GM18499 (cell line): ENCODE measurements at regions not wholly inside any gene's neighbourhood (a gene's known extent, or its start where the extent isn't known, plus 50 kb on each side); places are given as distances from the start of the nearest gene placed in this dataset.

Experiments used
- ATAC-seq: cut with Tn5 transposase; IDR thresholded peaks from one replicate; pipeline ENCODE4 v1.9.1; 2021; ENCODE audit warnings: moderate number of reproducible peaks; ENCODE audit not compliant: insufficient read depth, unreplicated experiment

DNA sequence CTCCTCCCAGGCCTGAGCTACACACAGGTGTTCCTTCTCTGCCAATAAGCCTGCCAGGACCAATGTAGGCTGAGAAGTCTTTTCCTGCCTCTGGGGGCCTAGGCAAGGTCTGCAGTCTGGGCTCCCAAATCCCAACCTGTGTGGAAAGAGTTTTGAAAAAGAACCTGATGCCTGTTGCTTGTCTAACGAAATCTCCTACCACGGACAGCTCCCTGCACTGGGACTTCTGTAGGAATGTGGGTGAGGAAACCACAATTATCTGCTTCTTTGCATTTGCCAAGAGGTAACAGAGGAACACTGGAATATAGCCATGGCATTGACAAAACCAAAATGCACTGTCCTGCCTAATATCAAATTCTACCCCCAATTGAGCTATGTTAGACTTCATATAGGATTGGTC lies 877.0 kb upstream of the TMEM132C start:
- no peak for ATAC-seq

DNA sequence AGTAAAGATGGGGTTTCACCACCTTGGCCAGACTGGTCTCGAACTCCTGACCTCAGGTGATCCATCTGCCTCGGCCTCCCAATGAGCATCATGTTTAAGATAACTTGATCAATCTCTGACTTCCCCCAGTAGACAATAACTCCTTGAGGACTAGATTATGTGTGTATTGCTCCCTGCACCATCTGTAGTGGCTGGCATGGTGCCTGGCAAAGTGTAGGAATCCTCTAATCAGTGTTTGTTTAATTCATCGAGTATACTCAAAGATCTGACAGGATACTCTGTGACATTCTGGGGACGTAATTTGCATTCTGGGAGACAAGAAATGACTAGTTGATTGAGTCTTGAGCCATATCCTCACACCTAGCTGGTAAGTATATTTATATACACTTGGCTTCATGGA lies 873.5 kb upstream of the TMEM132C start:
- ATAC-seq: no peak

DNA sequence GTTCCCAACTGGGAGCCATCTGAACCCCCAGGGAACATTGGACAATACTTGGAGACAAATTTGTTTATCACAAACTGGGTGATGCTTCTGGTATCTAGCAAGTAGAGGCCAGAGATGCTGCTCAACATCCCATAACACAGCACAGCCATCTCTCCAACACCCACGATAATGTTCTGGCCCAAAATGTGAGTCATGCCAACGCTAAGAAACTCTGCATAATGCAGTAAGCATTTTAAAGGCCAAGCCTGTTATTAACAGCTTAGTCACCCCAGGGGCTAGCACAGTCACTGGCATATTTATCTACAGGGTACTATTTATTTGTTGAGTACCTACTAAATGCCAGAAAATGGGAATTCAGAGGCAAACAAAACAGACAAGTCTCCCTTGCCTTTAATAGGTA lies 873.1 kb upstream of the TMEM132C start:
- no peak for ATAC-seq

DNA sequence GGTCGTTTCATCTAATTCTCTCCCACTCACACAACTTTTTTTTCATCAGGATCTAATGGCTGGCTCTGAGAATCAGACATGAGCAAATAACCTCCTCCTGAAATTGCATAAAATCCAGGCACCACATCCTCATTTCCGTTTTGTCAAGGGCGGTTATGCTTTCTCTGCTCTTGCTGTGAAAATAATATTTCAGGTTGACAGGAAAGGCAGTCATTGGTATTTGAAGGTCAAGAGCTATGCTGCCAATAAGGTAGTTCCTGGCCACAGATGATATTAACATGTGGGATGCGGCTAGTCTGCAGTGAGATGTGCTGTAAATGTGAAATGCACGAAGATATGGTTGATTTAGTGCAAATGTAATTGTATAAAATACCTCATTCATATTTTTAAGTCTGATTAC lies 870.2 kb upstream of the TMEM132C start:
- ATAC-seq: no peak

DNA sequence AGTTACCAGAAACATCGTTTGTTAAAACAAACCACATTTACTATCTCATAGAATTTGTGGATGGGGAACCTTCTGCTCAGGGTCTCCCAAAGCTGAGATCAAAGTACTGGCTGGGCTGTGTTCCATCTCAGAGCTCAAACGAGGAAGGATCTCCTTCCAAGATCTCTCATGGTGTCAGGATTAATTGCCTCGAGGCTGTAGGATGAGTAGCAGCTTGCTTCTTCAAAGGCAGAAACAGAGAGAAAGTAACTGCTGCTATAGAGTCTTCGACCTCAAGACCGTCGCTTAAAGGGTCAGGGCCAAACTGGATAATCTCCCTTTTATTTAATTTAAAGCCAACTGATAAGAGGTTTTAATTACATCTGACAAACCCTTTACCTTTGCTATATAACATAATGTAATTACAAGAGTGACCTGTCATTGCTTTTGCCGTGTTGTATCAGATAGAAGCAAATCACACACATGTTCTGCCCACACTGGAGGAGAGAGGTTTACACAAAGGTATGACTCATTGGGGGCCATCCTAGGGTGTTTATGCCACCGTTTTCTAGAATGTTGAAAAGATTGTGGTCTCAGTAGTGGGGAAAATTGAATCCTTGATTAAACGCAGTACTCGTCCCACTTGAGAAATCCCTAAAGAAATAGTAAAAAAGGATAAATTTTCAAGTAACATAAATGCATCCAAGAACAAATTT lies 868.8 kb upstream of the TMEM132C start:
- no peak for ATAC-seq

DNA sequence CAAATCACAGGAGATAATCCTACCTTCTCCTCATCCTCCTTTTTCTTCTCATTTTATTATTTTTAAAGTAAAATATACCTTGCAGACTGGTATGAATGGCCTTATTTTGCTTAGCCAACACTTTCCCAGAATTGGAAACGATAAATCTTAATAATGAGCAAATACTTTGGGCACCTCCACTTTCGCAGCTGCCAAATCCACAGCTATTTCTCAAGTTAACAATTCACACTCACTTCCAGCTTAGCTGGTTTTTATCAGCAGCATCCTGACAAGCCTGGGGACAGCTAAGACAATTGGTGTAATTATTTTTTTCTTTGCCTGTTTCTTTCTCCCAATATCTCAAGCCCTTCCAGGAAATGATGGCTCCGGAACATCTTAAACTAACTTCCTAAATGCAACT lies 867.5 kb upstream of the TMEM132C start:
- ATAC-seq: no peak

DNA sequence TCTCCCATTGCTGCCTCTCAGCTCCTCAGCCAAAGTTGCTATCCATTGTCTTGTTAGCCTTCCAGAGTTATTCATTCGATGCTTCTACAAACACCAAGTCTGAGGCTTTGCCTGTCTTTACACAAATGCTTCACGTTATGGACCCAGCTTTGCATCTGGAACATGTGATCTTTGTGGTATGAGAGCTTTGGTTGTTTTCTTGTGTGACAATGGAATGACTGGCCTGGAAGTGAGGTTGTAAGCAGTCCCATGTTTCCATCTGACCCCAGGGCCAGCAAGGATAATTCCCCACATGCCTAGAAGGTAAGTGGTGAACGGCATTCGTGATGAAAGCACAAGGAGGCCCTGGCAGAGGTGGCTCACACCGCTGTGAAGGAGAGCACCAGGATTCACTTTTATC lies 866.7 kb upstream of the TMEM132C start:
- ATAC-seq: no peak

DNA sequence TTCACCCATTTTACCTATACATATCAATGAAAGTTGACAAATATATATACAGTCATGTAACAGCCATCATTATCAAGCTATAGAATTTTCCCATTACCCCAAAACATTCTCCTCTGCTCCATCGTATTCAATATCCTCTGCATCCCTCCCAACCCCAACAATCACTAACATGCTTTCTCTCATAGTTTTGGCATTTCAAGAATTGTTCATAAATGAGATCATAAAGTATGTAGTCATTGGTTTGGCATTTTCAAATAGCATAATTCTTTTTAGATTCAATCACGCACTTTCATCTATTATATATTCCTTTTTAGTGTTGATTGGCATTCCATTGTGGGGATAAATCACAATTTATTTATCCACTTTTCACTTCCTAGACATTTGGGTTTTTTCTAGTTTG lies 866.0 kb upstream of the TMEM132C start:
- ATAC-seq: no peak

DNA sequence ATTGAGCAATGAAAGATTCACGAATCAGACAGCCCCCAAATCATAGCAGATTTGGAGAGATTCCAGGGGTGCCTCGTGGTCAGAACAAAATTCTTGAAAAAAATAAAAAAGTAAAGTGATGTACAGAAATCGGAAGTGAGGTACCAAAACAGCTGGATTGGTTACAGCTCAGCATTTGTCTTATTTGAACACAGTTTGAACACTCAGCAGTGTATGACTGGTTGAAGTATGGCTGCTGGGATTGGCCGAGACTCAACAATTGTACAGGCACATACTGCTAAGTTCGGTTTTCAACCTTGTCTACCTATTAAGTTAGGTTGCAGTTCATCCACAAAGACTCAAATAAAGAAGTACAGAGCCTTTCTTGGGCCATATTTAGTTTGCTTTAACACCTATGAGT lies 865.4 kb upstream of the TMEM132C start:
- ATAC-seq: no peak

DNA sequence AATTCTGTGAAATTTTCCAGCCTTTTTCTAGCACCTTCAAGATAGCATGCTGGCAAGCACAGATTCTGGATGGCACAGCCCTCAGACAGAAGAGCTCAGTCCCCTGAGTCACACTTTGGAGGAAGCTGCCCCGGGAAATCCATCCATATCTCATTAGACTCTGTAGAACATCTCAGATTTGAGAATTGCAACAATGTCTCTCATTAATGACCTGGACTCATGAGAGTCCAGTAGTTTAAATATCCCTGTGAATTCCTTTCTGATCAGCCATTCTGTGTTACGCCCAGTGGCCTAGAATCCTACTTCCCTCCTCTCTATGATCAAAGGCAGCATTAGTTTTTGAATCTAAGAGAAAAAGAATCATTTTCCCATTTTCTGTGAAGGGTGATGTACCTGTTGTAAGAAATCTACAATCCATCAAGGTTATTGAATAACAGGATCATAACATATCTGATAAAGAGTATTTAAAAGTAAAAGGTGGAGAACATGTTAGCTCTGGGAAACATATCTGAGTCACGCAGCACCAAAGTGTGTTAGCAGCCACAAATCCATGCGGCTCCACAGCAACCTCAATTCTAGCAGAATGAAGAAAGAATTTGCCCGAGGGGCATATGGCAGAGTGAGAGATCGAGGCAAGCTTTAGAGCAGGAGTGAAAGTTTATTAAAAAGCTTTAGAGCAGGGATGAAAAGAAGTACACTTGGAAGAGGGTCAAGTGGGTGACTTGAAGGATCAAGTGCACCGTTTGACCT lies 855.6 kb upstream of the TMEM132C start:
- no peak for ATAC-seq

DNA sequence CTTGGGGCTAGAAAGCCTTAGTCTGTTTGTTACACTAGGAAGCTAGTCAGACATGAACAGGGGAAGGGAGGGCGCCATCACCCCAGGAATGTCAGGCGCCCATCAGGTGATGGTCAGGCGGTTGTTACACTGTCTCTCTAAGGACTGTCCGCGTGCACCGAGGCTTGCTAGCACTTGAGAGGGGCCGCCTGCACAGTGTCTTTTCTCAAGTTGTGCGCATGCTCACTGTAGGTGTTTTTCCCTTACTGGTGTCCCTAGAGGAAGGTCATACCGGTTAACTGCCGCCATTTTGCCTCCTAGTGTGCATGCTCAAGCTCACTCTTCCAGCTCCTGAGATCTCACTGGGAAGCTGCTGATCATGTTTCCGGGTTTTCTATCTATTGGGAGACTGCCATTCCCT lies 855.0 kb upstream of the TMEM132C start:
- ATAC-seq: no peak

DNA sequence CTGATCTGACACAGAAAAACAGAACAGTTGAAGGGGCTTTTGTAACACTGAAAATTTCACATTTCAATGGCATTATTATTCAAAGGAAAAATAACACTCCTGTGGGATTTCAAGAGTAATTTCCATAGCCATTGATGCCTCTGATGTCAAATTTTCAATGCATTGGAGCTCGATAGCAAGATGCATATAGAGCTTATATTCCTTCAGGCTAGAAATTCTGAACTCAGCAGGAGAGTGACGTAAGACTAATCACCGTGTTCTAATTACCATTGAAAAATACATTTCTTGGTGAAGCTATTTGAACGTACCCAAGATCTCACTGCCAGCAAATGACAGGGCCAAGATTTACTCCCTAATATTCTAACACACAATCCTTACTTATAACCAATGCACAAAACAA lies 854.1 kb upstream of the TMEM132C start:
- ATAC-seq: no peak

DNA sequence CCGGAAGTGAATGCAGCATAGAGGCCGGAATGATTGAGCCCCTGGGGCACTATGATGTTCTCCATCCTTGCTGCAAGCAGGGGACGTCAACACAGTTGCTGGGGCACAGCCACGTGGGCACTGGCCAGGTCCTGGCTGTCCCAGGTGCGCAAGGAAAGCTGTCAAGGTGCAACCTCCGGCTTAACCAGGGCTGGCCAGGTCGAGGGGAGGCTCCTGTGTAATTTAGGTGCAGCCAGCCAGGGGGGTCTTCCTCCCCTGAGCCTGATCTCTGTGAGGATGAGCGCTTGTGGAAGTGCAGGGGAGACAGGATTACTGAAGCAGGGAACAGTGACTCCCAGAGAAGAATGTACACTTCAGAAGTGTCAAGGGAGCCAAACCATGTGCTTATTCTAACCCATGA lies 852.8 kb upstream of the TMEM132C start:
- no peak for ATAC-seq

DNA sequence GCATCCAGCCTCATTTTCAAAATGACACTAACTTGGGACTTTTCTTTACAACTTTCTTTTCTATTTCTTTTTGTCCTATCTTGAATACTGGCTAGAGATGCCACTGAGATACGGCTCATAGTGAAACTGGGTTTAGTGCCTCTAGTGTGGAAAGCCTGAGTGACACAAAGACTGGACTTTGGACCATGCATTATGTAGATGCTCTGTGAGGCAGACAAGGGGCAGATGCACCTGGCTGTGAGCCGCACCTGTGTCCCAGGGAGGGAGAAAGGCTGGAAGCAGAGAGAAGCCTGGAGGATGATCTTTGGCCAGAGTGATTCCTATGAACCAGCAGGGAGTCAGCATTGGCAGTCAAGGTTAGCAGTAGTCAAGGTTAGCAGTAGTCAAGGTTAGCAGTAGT lies 852.3 kb upstream of the TMEM132C start:
- no peak for ATAC-seq

DNA sequence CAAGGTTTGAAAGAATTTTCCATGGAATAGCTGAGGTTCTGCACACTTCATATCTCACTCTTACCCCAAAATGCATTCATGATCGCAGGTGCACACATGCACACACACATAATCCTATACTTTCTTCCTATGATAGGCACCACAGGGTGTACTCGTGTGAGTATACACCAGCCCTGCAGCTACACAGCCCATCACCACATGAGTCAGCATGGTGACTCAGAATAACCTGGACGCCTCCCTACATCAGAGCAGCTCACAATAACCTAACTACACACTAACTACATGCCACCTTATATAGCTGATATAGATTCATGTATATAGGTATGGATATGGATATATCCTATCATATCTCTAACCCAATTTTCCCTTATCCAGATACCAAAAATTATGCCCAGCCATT lies 850.2 kb upstream of the TMEM132C start:
- ATAC-seq: no peak

DNA sequence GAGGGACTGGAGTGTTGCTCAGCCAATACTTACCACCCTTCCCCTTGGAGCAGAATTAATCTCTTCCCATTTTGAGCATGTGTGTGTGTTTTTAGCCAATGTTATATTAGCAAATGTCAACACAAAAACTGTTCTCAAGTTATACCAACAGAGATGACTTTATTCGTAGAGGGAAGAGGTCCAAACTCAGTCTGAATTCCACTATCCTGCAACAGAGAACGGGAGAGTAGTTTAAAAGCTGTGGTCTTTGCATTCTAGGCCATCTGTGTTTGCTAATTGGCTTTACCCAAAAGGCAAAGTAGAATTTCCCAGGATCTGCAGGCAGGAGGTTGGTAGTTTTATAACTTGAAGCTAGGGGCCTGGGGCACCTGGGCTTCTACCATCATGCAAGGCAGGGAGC lies 847.9 kb upstream of the TMEM132C start:
- no peak for ATAC-seq

DNA sequence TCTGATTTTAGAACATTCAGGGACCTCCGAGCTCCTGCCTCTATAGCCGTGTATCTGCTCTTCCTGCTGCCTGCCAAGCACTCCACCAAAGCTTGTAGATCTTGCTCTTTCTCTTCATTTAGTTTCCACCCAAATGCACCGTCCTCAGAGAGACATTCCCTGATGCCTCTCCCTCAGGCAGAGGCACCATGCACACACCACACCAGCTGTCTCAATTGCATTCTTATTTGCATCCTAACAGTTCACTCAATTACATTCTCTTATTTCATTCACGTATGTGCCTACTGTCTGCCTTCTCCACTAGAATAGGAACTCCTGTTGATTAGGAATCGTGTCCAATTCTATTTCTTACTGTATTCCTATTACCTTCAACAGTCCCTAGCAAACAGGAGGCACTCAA lies 845.4 kb upstream of the TMEM132C start:
- no peak for ATAC-seq

DNA sequence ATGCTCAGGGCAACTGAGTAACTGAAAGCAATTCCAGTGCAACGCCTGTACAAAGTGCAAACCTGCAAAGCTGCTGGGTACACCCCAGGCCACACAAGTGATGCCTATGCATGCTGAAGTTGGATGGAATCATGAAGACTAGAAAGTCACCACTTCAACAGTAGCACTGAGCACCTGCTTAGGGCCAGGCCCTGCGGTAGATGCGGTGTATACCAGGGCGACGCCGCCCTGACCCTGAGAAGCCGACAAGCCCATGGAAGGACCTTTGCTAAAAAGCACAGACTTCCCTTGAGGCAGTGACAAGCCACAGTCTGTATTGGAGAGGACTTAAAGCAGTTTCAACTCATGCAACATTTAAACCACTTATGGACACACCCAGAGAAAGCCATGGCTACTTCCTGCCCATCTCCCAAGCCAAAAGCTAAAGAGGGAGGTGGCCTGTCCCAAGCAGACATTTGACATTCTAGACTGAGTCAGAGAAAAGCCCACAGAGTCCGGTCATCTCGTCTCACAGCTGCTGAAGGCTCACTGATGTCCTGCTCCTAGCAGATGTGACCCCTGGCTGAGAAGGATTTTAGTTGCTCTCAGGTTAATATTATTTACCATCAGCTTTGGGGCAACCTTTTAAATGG lies 843.9 kb upstream of the TMEM132C start:
- ATAC-seq: no peak

DNA sequence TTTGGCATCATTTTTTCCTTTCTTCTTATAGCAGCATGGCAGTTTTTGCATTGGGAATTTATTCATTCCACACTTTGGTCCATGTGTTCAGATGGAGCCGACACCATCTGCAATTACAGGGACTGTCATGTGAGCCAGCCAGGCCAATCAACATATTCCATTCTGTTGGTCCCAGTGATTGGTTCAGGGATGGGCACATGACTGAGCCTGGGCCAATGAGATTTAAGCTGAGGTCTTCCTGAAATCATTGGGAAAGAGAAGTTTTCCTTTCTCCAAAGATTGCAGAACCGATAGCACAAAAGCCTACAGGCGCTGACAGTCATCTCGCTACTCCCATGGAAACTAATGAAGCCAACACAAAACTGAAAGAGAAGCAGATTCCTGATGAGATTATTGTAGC lies 841.5 kb upstream of the TMEM132C start:
- ATAC-seq: no peak

DNA sequence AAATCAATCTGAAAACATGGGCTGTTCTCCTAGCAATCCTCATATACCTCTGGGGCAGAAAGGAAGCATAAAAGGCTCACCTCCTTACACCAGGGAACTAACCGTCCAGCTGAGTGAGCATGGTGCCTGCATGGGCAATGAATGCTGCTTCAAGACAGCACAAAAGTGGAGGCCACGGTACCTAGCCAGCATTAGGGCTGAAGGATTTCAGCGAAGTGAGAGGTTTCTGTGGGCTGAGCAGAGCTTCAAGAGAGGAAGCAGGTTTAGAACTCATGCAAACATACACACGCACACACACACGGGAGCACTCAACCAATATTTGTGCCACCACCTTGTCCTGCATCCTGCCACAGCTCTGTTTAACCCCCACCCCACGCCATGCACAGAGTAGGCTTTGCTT lies 838.5 kb upstream of the TMEM132C start:
- ATAC-seq: no peak

DNA sequence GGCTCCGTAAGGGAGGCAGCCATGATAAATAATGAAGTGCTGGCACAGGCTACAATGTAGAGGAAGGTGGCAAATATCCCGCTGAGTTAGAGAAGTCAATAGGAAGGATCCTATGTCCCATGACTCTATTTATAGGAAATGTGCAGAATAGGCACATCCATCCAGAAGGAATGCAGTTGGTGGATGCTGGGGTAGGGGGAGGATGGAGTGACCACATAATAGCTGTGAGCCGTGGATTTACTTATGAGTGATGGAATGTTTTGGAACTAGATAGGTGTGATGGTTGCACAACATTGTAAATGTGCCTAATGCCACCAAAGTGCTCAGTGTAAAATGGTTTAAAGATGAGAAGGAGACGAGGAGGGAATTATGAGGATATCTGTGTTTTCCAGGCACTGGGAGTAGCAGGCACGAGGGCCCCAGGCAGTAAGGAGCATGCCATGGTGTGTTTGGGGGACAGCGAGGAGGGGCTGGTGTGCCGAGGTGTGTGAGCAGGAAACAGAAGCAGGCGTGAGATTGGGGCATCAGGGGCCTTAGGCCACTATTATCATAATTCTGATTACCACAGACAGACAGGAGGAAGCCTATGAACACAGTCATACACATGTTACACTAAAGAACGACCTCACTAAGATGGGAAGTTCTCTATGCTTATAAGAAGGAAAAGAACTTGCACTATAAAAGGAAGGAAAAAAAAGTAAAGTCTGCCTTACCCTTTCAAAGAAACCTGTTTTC lies 837.3 kb upstream of the TMEM132C start:
- no peak for ATAC-seq
